Large intestine (tissue), 3 donors: ENCODE measurements at regions not wholly inside any gene's neighbourhood (a gene's known extent, or its start where the extent isn't known, plus 50 kb on each side); places are given as distances from the start of the nearest gene placed in this dataset.

ENCODE experiments used
- DNase-seq, 2 donors: peaks; one replicate each; pipeline versions ENCODE4 v3.0.0 to v3.0.0-alpha.2; 2013
- H3K27ac ChIP-seq: one replicate; pipeline ENCODE4 v1.5.1; 2013; ENCODE audit warnings: low read length
- H3K27me3 ChIP-seq: 2 replicates; pipeline ENCODE4 v1.6.1; 2013; ENCODE audit warnings: low read length; ENCODE audit not compliant: control insufficient read depth, insufficient read depth
- H3K36me3 ChIP-seq: 2 replicates; pipeline ENCODE4 v1.6.1; 2013; ENCODE audit warnings: low read length; ENCODE audit not compliant: control insufficient read depth, insufficient read depth
- H3K4me1 ChIP-seq: one replicate; pipeline ENCODE4 v1.6.1; 2013; ENCODE audit warnings: low read length; ENCODE audit not compliant: control insufficient read depth, insufficient read depth
- H3K4me3 ChIP-seq: one replicate; pipeline ENCODE4 v1.5.1; 2013; ENCODE audit warnings: low read length
- H3K9me3 ChIP-seq: one replicate; pipeline ENCODE4 v1.6.1; 2013; ENCODE audit warnings: mild to moderate bottlenecking, low read depth, low read length, moderate library complexity; ENCODE audit not compliant: control insufficient read depth
- WGBS: methylation state at CpG from one replicate; pipeline ENCODE4 v1.1.5; 2013; ENCODE audit warnings: low lambda C conversion rate; ENCODE audit not compliant: insufficient coverage; 5-methylcytosine and 5-hydroxymethylcytosine counted together

- no peaks in the 10 kb centered on the region for H3K36me3 ChIP-seq
- WGBS, result no CpG with 5 or more reads among the region's 6 CpGs
- H3K27ac ChIP-seq, result no peak overlapping the region
- no peaks in the 10 kb centered on the region for H3K27me3 ChIP-seq
- no peaks in the 10 kb centered on the region for H3K4me1 ChIP-seq
- no peak overlapping the region for H3K4me3 ChIP-seq
- no peak for DNase-seq
- no peaks in the 10 kb centered on the region for H3K9me3 ChIP-seq
These were observed 554.6 kb upstream of the RIOK2 start for GRCh38 chr5:97737608-97738007.

DNA sequence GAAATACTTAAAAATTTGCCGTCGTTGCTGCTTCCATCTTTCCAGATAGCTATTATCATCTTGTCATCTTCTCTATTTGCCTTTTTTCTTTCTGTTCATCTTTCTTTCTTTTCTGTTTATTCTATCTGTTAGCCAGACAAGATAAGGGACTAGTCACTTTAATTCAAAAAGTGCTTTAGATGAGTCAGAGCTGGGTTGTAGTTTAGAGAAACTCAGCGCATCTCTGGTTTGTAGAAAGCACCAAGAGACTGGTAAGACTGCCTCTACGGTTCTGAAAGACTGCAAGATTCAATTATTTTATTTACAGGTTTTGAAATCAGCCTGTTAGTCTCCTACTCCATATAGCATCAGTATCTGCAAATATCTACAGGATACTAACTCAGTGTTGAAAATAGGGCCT lies 562.8 kb upstream of the RIOK2 start:
- no peaks in the 10 kb centered on the region for H3K4me1 ChIP-seq
- H3K36me3 ChIP-seq, result no peaks in the 10 kb centered on the region
- no peak overlapping the region for H3K27ac ChIP-seq
- H3K9me3 ChIP-seq, result no peaks in the 10 kb centered on the region
- DNase-seq, result no peak
- no peak overlapping the region for H3K4me3 ChIP-seq
- no peaks in the 10 kb centered on the region for H3K27me3 ChIP-seq
- WGBS, result 100% methylated on average over 2 of the region's 4 CpGs

DNA sequence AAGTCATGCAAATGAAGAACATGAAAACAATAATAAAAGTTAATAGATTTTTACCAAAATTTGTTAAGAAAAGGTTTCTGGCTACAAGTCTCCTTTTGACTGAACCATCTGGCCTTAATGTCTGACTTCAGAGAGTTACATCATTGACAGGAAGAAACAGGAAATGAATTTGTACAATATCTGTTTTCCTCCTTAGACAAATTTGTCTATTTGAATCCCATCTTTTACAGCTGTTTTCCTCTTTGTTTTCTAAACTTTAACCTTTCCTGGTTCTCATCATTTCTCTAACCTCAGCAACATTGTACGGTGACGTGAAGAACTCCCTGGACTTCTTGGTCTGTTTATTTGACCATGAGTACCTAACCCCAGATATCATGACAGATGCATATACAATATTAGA lies 567.5 kb upstream of the RIOK2 start:
- 80% methylated on average over 1 of the region's 2 CpGs for WGBS
- Histone ChIP-seq H3K36me3 (no peaks in the 10 kb centered on the region), H3K9me3 (no peaks in the 10 kb centered on the region), H3K4me1 (no peaks in the 10 kb centered on the region), H3K27me3 (no peaks in the 10 kb centered on the region), H3K27ac (no peak overlapping the region), H3K4me3 (no peak overlapping the region)
- DNase-seq, result no peak

DNA sequence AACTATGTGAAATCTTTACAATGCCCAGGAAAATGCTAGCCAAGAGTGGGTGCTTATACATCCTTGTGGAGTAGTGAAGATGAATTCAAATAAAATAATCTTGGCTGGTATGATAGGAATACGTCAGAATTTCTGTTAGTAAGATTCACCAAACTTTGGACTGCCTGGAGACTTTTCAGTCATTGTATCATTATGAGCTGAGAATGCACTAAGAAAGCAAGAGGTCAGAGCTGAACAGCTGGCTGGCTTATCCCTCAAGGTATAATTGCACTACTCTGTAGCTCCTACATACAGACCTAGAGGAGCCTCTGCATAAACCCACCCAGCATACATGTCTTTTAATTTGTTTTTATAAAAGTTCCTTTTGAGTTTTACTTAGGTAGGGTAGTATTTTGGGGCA lies 568.5 kb upstream of the RIOK2 start:
- no peak overlapping the region for H3K27ac ChIP-seq
- no peak for DNase-seq
- no peaks in the 10 kb centered on the region for H3K27me3 ChIP-seq
- H3K4me3 ChIP-seq, result no peak overlapping the region
- WGBS, result 100% methylated on average over 1 of the region's 1 CpG
- H3K4me1 ChIP-seq, result no peaks in the 10 kb centered on the region
- H3K9me3 ChIP-seq, result no peaks in the 10 kb centered on the region
- H3K36me3 ChIP-seq, result no peaks in the 10 kb centered on the region

- Histone ChIP-seq H3K27me3 (no peaks in the 10 kb centered on the region), H3K36me3 (no peaks in the 10 kb centered on the region), H3K4me3 (no peak overlapping the region), H3K9me3 (no peaks in the 10 kb centered on the region), H3K4me1 (no peaks in the 10 kb centered on the region), H3K27ac (no peak overlapping the region)
- DNase-seq, result no peak
These were observed 569.8 kb upstream of the RIOK2 start for GRCh38 chr5:97752871-97753270.

GRCh38 chr5:97762483-97762882 lies 579.4 kb upstream of the RIOK2 start:
- Histone ChIP-seq H3K27ac (no peak overlapping the region), H3K4me1 (no peaks in the 10 kb centered on the region), H3K4me3 (no peak overlapping the region), H3K9me3 (no peaks in the 10 kb centered on the region), H3K27me3 (no peaks in the 10 kb centered on the region), H3K36me3 (no peaks in the 10 kb centered on the region)
- DNase-seq, result no peak

- no peaks in the 10 kb centered on the region for H3K9me3 ChIP-seq
- no peaks in the 10 kb centered on the region for H3K27me3 ChIP-seq
- no peaks in the 10 kb centered on the region for H3K36me3 ChIP-seq
- WGBS, result 100% methylated on average over 1 of the region's 3 CpGs
- H3K4me3 ChIP-seq, result no peak overlapping the region
- H3K27ac ChIP-seq, result no peak overlapping the region
- no peaks in the 10 kb centered on the region for H3K4me1 ChIP-seq
- no peak for DNase-seq
These were observed 581.7 kb upstream of the RIOK2 start for GRCh38 chr5:97764700-97765099.

GRCh38 chr5:97778451-97778850 lies 595.4 kb upstream of the RIOK2 start:
- WGBS, result no CpG with 5 or more reads among the region's 2 CpGs
- DNase-seq, result no peak
- no peak overlapping the region for H3K27ac ChIP-seq
- H3K27me3 ChIP-seq, result no peaks in the 10 kb centered on the region
- no peaks in the 10 kb centered on the region for H3K9me3 ChIP-seq
- no peak overlapping the region for H3K4me3 ChIP-seq
- no peaks in the 10 kb centered on the region for H3K4me1 ChIP-seq
- H3K36me3 ChIP-seq, result no peaks in the 10 kb centered on the region

GRCh38 chr5:97788369-97788768 lies 605.3 kb upstream of the RIOK2 start:
- Histone ChIP-seq H3K4me3 (no peak overlapping the region), H3K27me3 (no peaks in the 10 kb centered on the region), H3K4me1 (no peaks in the 10 kb centered on the region), H3K27ac (no peak overlapping the region), H3K9me3 (no peaks in the 10 kb centered on the region), H3K36me3 (no peaks in the 10 kb centered on the region)
- DNase-seq, result no peak
- WGBS, result 67% methylated on average over 1 of the region's 1 CpG

- Histone ChIP-seq H3K27ac (no peak overlapping the region), H3K36me3 (no peaks in the 10 kb centered on the region), H3K27me3 (no peaks in the 10 kb centered on the region), H3K4me3 (no peak overlapping the region), H3K4me1 (no peaks in the 10 kb centered on the region), H3K9me3 (peaks cover 3% of the 10 kb centered on the region)
- WGBS, result no CpG with 5 or more reads among the region's 1 CpG
- DNase-seq, result no peak
These were observed 615.0 kb upstream of the RIOK2 start for GRCh38 chr5:97797994-97798451.

DNA sequence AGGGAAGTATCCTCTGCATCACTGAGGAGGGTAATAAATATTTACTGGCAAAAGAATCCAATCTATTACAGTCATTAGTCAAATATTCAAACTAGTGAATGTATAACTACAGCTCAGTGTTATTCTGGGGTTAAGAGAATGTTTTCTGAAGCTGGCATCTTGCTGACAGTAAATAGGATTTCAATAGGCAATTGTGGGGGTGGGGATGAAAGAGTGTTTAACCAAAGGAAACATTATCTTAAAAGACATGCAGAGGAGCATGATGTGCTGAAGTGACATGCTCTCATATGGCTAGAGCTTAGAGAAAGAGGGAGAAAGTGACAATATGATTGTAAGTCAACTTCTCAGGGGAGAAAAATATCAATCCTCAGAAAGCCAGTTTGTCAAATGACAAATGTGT lies 618.4 kb upstream of the RIOK2 start:
- no peaks in the 10 kb centered on the region for H3K27me3 ChIP-seq
- peaks cover 6% of the 10 kb centered on the region for H3K9me3 ChIP-seq
- no peak for DNase-seq
- no peaks in the 10 kb centered on the region for H3K4me1 ChIP-seq
- H3K4me3 ChIP-seq, result no peak overlapping the region
- no peak overlapping the region for H3K27ac ChIP-seq
- H3K36me3 ChIP-seq, result no peaks in the 10 kb centered on the region
